ENCODE measurements at regions not wholly inside any gene's neighbourhood (a gene's known extent, or its start where the extent isn't known, plus 50 kb on each side); places are given as distances from the start of the nearest gene placed in this dataset.
"Not testable (repeated sequence)": the region's sequence is repeated elsewhere in the genome, so short reads cannot be mapped to it uniquely, and the experiment has no call there.

DNA sequence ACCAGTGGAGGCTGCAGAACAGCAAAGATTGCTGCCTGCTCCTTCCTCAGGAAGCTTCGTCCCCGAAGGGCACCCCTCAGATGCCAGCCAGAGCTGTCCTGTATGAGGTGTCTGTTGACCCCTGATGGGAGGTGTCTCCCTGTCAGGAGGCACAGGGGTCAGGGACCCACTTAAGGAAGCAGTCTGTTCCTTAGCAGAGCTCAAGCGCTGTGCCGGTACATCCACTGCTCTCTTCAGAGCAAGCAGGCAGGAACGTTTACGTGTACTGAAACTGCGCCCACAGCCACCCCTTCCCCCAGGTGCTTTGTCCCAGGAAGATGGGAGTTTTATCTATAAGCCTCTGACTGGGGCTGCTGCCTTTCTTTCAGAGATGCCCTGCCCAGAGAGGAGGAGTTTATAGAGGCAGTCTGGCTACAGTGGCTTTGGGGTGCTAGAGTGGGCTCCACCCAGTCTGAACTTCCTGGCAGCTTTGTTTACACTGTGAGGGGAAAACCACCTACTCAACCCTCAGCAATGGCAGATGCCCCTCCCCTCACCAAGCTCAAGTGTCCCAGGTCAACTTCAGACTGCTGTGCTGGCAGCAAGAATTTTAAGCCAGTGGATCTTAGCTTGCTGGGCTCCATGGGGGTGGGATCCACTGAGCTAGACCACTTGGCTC lies 275.8 kb upstream of the PROX1 start:
- DNase-seq; H3K27me3 ChIP-seq (replicated peaks in 2 of 5; ENCODE audit: control insufficient read depth in 4 of 5, insufficient read depth in 5 of 5, low read length in 4 of 5); H3K4me3 ChIP-seq (ENCODE audit: control insufficient read depth in 1 of 7, extremely low read depth in 1 of 7, insufficient read depth in 4 of 7, low read depth in 2 of 7, low read length in 6 of 7); H3K36me3 ChIP-seq (ENCODE audit: control insufficient read depth in 4 of 4, insufficient read depth in 4 of 4, low read length in 3 of 4); CTCF ChIA-PET; POLR2A ChIA-PET; H3K27ac ChIP-seq (ENCODE audit: insufficient read depth in 1 of 2, low read depth in 1 of 2, low read length in 2 of 2, poor library complexity in 1 of 2, severe bottlenecking in 2 of 2); H3K4me1 ChIP-seq (ENCODE audit: control extremely low read depth in 1 of 4, control insufficient read depth in 4 of 4, insufficient read depth in 4 of 4, low read length in 3 of 4); H3K9me3 ChIP-seq (ENCODE audit: control extremely low read depth in 1 of 5, control insufficient read depth in 4 of 5, insufficient read depth in 2 of 5, low read depth in 1 of 5, low read length in 4 of 5): not testable (repeated sequence)
- 81% methylated on average over 7 of the region's 7 CpGs for WGBS (ENCODE audit: insufficient coverage)

DNA sequence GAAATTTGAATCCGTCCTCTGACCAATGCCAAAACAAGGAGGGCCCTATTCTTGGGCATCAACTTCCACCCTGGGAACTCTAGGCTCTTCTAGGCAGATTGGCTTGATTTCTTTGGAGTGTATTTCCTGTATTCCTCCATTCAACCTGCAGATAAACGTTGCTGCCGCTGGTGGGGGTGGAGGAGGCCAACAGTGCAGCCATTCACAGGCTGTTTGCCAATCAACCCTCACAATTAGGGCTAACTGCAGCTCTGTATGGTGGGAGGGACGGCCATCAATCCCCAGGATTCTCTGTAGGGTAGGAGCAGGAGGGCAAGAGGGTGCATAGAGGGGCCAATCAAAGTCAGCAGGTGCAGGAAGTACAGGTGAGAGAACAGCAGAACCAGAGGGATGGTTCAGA lies 273.1 kb upstream of the PROX1 start:
- peaks cover 0 to 3% (median 0%) of the 10 kb centered on the region in 5 experiments for H3K9me3 ChIP-seq (ENCODE audit: control extremely low read depth in 1 of 5, control insufficient read depth in 4 of 5, insufficient read depth in 2 of 5, low read depth in 1 of 5, low read length in 4 of 5)
- no peak for DNase-seq
- WGBS (ENCODE audit: insufficient coverage) = 53% methylated on average over 4 of the region's 4 CpGs
- ChIA-PET CTCF (no interaction called here), POLR2A (no interaction called here)
- H3K27me3 ChIP-seq (replicated peaks in 2 of 5; ENCODE audit: control insufficient read depth in 4 of 5, insufficient read depth in 5 of 5, low read length in 4 of 5) = no peaks in the 10 kb centered on the region
- no peak overlapping the region for H3K4me3 ChIP-seq (ENCODE audit: control insufficient read depth in 1 of 7, extremely low read depth in 1 of 7, insufficient read depth in 4 of 7, low read depth in 2 of 7, low read length in 6 of 7)
- no peaks in the 10 kb centered on the region for H3K4me1 ChIP-seq (ENCODE audit: control extremely low read depth in 1 of 4, control insufficient read depth in 4 of 4, insufficient read depth in 4 of 4, low read length in 3 of 4)
- H3K27ac ChIP-seq (ENCODE audit: insufficient read depth in 1 of 2, low read depth in 1 of 2, low read length in 2 of 2, poor library complexity in 1 of 2, severe bottlenecking in 2 of 2) = no peak overlapping the region
- H3K36me3 ChIP-seq (ENCODE audit: control insufficient read depth in 4 of 4, insufficient read depth in 4 of 4, low read length in 3 of 4) = no peaks in the 10 kb centered on the region

DNA sequence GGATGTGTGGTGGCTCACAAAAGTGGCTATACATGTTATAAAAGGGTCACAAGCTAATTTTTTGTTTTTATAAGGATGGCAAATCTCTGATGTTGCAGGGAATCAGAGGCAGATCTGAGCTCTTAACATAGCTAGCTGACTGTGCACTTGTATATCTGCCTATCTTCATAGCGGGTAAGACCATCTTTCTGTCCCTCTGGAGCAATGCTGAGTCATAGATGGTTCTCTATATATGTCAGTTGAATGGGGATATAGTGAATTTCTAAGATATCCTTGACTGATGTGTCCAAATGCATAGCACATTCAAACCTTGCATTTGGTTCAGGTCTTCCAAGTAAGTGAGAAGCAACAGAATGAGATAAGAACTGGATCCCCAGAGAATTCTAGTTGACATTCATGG lies 272.6 kb upstream of the PROX1 start:
- CTCF ChIA-PET = no interaction called here

DNA sequence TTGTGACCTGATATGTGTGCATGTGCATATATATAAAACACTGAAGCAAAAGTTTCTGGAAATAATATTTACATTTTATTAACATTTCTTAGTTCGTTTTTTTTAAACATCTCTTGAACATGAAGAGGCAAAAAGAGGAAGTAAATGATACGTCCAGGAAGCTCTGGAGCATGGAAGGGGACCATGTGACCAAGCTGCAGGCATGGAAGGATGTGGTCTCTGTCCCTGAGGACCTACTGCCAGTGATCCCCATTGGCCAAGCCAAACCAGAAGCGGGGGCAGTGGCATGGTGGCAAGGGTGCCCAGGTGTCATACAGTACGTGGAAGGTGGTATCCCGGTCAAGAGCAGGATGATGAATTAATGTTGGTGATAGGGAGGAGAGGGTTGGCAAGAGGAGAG lies 268.3 kb upstream of the PROX1 start:
- CTCF ChIA-PET = no interaction called here
- H3K36me3 ChIP-seq (ENCODE audit: control insufficient read depth in 4 of 4, insufficient read depth in 4 of 4, low read length in 3 of 4) = no peaks in the 10 kb centered on the region
- no peak overlapping the region for H3K27ac ChIP-seq (ENCODE audit: insufficient read depth in 1 of 2, low read depth in 1 of 2, low read length in 2 of 2, poor library complexity in 1 of 2, severe bottlenecking in 2 of 2)
- H3K9me3 ChIP-seq (ENCODE audit: control extremely low read depth in 1 of 5, control insufficient read depth in 4 of 5, insufficient read depth in 2 of 5, low read depth in 1 of 5, low read length in 4 of 5) = peaks cover 0 to 3% (median 0%) of the 10 kb centered on the region in 5 experiments
- 100% methylated on average over 1 of the region's 5 CpGs for WGBS (ENCODE audit: insufficient coverage)
- peak in 2 of 3 donors; percentile 22 to 46 for DNase-seq
- POLR2A ChIA-PET = no interaction called here
- H3K4me3 ChIP-seq (ENCODE audit: control insufficient read depth in 1 of 7, extremely low read depth in 1 of 7, insufficient read depth in 4 of 7, low read depth in 2 of 7, low read length in 6 of 7) = no peak overlapping the region
- no peaks in the 10 kb centered on the region for H3K27me3 ChIP-seq (replicated peaks in 2 of 5; ENCODE audit: control insufficient read depth in 4 of 5, insufficient read depth in 5 of 5, low read length in 4 of 5)
- no peaks in the 10 kb centered on the region for H3K4me1 ChIP-seq (ENCODE audit: control extremely low read depth in 1 of 4, control insufficient read depth in 4 of 4, insufficient read depth in 4 of 4, low read length in 3 of 4)

More for the DNA sequence above, 272.6 kb upstream of the PROX1 start:
- POLR2A ChIA-PET = no interaction called here
- 100% methylated on average over 1 of the region's 1 CpG for WGBS (ENCODE audit: insufficient coverage)
- H3K36me3 ChIP-seq (ENCODE audit: control insufficient read depth in 4 of 4, insufficient read depth in 4 of 4, low read length in 3 of 4) = no peaks in the 10 kb centered on the region
- H3K4me3 ChIP-seq (ENCODE audit: control insufficient read depth in 1 of 7, extremely low read depth in 1 of 7, insufficient read depth in 4 of 7, low read depth in 2 of 7, low read length in 6 of 7) = no peak overlapping the region
- H3K27ac ChIP-seq (ENCODE audit: insufficient read depth in 1 of 2, low read depth in 1 of 2, low read length in 2 of 2, poor library complexity in 1 of 2, severe bottlenecking in 2 of 2) = no peak overlapping the region
- no peak for DNase-seq
- H3K4me1 ChIP-seq (ENCODE audit: control extremely low read depth in 1 of 4, control insufficient read depth in 4 of 4, insufficient read depth in 4 of 4, low read length in 3 of 4) = no peaks in the 10 kb centered on the region
- no peaks in the 10 kb centered on the region for H3K27me3 ChIP-seq (replicated peaks in 2 of 5; ENCODE audit: control insufficient read depth in 4 of 5, insufficient read depth in 5 of 5, low read length in 4 of 5)
- peaks cover 0 to 3% (median 0%) of the 10 kb centered on the region in 5 experiments for H3K9me3 ChIP-seq (ENCODE audit: control extremely low read depth in 1 of 5, control insufficient read depth in 4 of 5, insufficient read depth in 2 of 5, low read depth in 1 of 5, low read length in 4 of 5)

DNA sequence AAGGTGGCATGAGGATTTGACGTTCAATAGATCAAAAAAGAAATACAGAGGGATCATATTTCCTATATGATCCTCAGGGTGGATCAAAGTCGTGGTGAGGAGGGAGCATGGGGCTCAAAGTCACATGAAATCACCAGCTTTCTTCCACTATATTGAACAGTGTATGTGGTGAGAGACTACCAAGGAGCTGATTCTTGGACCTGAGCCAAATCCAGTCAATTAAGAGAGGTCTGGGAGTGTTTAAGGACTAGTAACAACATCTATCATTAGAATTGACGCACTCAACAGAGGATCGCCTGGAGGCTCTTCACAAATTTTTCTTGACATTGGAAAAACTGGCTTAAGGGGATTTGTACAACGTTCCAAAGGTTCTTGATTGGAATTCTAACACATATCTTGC lies 267.7 kb upstream of the PROX1 start:
- POLR2A ChIA-PET = no interaction called here
- Histone ChIP-seq H3K27ac (ENCODE audit: insufficient read depth in 1 of 2, low read depth in 1 of 2, low read length in 2 of 2, poor library complexity in 1 of 2, severe bottlenecking in 2 of 2) (no peak overlapping the region), H3K27me3 (replicated peaks in 2 of 5; ENCODE audit: control insufficient read depth in 4 of 5, insufficient read depth in 5 of 5, low read length in 4 of 5) (no peaks in the 10 kb centered on the region), H3K4me1 (ENCODE audit: control extremely low read depth in 1 of 4, control insufficient read depth in 4 of 4, insufficient read depth in 4 of 4, low read length in 3 of 4) (no peaks in the 10 kb centered on the region), H3K4me3 (ENCODE audit: control insufficient read depth in 1 of 7, extremely low read depth in 1 of 7, insufficient read depth in 4 of 7, low read depth in 2 of 7, low read length in 6 of 7) (no peak overlapping the region), H3K36me3 (ENCODE audit: control insufficient read depth in 4 of 4, insufficient read depth in 4 of 4, low read length in 3 of 4) (no peaks in the 10 kb centered on the region), H3K9me3 (ENCODE audit: control extremely low read depth in 1 of 5, control insufficient read depth in 4 of 5, insufficient read depth in 2 of 5, low read depth in 1 of 5, low read length in 4 of 5) (peaks cover 0 to 3% (median 0%) of the 10 kb centered on the region in 5 experiments)
- CTCF ChIA-PET = no interaction called here
- WGBS (ENCODE audit: insufficient coverage) = no CpG with 5 or more reads among the region's 5 CpGs
- DNase-seq = no peak

DNA sequence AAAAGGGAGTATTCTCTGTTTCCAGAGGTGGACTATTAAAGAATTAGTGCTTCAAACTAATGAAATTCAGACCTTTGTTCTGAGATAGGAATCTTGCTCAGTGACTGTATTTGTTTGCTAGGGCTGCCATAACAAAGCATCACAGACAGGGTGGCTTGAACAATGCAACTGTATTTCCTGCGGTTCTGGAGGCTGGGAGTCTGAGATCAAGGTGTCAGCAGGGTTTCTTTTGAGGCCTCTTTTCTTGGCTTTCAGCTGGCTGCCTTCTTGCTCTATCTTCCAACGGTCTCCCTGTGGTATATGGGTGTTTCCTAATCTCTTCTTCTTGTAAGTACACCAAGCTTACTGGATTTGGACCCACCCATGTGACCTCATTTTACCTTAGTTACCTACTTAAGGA lies 264.6 kb upstream of the PROX1 start:
- 90% methylated on average over 1 of the region's 2 CpGs for WGBS (ENCODE audit: insufficient coverage)
- CTCF ChIA-PET = no interaction called here
- no peak for DNase-seq
- Histone ChIP-seq H3K9me3 (ENCODE audit: control extremely low read depth in 1 of 5, control insufficient read depth in 4 of 5, insufficient read depth in 2 of 5, low read depth in 1 of 5, low read length in 4 of 5) (peaks cover 0 to 1% (median 0%) of the 10 kb centered on the region in 5 experiments), H3K4me3 (ENCODE audit: control insufficient read depth in 1 of 7, extremely low read depth in 1 of 7, insufficient read depth in 4 of 7, low read depth in 2 of 7, low read length in 6 of 7) (no peak overlapping the region), H3K27ac (ENCODE audit: insufficient read depth in 1 of 2, low read depth in 1 of 2, low read length in 2 of 2, poor library complexity in 1 of 2, severe bottlenecking in 2 of 2) (no peak overlapping the region), H3K36me3 (ENCODE audit: control insufficient read depth in 4 of 4, insufficient read depth in 4 of 4, low read length in 3 of 4) (no peaks in the 10 kb centered on the region), H3K4me1 (ENCODE audit: control extremely low read depth in 1 of 4, control insufficient read depth in 4 of 4, insufficient read depth in 4 of 4, low read length in 3 of 4) (no peaks in the 10 kb centered on the region), H3K27me3 (replicated peaks in 2 of 5; ENCODE audit: control insufficient read depth in 4 of 5, insufficient read depth in 5 of 5, low read length in 4 of 5) (no peaks in the 10 kb centered on the region)
- POLR2A ChIA-PET = no interaction called here

DNA sequence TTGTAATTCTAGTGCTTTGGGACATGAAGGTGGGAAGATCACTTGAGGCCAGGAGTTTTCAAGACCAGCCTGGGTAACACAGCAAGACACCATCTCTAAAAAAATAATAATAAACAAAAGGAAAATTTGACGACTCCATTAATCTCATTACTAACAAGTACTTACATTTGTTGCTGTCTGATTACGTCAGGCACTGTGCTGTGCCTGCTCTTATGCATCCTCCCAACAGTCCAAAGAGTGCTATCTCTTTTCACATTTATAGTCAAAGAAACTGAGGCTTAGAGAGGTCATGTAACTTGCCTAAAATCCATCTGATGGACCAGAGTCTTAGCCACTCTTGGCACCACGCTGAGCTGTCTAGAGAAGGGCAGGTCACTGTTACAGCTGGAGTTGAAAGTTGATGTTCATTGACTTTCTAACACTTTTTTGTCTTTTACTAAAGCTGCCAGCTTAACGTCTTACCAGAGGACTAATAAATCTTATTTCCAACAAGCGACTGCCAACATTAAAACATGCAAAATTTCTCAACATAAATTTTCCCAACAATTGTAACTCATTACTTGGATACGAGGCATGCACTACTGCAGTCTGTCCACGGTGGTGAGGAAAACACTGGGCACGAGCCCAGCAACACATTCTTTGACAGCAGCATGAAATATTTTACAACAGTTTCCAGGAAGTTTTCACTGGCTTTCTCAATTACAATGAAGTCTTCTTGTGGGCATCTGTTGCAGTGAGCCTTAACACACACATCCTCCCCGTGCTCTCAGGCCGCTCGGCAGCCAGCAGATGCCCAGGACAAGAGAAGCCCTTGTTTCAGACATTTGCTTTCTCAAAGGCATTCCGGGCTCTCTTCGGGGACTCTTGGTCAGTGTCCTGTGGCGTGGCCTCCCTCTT lies 262.9 kb upstream of the PROX1 start:
- 15% methylated on average over 12 of the region's 14 CpGs for WGBS (ENCODE audit: insufficient coverage)
- ChIA-PET CTCF (no interaction called here), POLR2A (no interaction called here)
- H3K9me3 ChIP-seq (ENCODE audit: control extremely low read depth in 1 of 5, control insufficient read depth in 4 of 5, insufficient read depth in 2 of 5, low read depth in 1 of 5, low read length in 4 of 5) = no peaks in the 10 kb centered on the region
- DNase-seq = peak in 1 of 3 donors; percentile 6
- H3K27ac ChIP-seq (ENCODE audit: insufficient read depth in 1 of 2, low read depth in 1 of 2, low read length in 2 of 2, poor library complexity in 1 of 2, severe bottlenecking in 2 of 2) = no peak overlapping the region
- H3K4me1 ChIP-seq (ENCODE audit: control extremely low read depth in 1 of 4, control insufficient read depth in 4 of 4, insufficient read depth in 4 of 4, low read length in 3 of 4) = no peaks in the 10 kb centered on the region
- H3K27me3 ChIP-seq (replicated peaks in 2 of 5; ENCODE audit: control insufficient read depth in 4 of 5, insufficient read depth in 5 of 5, low read length in 4 of 5) = no peaks in the 10 kb centered on the region
- no peaks in the 10 kb centered on the region for H3K36me3 ChIP-seq (ENCODE audit: control insufficient read depth in 4 of 4, insufficient read depth in 4 of 4, low read length in 3 of 4)
- H3K4me3 ChIP-seq (ENCODE audit: control insufficient read depth in 1 of 7, extremely low read depth in 1 of 7, insufficient read depth in 4 of 7, low read depth in 2 of 7, low read length in 6 of 7) = no peak overlapping the region

All from common myeloid progenitor, CD34-positive (primary cell).